ENCODE measurements at regions not wholly inside any gene's neighbourhood (a gene's known extent, or its start where the extent isn't known, plus 50 kb on each side); places are given as distances from the start of the nearest gene placed in this dataset.

GRCh38 chr15:61726166-61726565 is 334.1 kb downstream of the VPS13C start:
- TF ChIP-seq CTCF (optimal IDR thresholded peaks at IDR 0.05 in 1 of 3, IDR thresholded peaks at IDR 0.05 in 1 of 3, conservative IDR thresholded peaks at IDR 0.05 in 1 of 3; ENCODE audit: extremely low read depth in 1 of 3, insufficient read depth in 2 of 3, low read length in 3 of 3) (no peak), EZH2 (IDR thresholded peaks at IDR 0.05; ENCODE audit: low read length) (no peak)

Measured in keratinocyte (primary cell).